Tibial artery (tissue), 4 donors: ENCODE measurements at regions not wholly inside any gene's neighbourhood (a gene's known extent, or its start where the extent isn't known, plus 50 kb on each side); places are given as distances from the start of the nearest gene placed in this dataset.

ENCODE experiments used
- DNase-seq, 2 donors: peaks; one replicate each; pipeline ENCODE4 v3.0.0-alpha.2; 2019
- H3K27ac ChIP-seq, 2 donors: fragments of 200-600 bp; sonication (generic) in 1 of 2; 1 replicate in 1 of 2; 2 replicates in 1 of 2; pipeline ENCODE4 v1.5.1; 2018 to 2019; ENCODE audit warnings: mild to moderate bottlenecking in 1 of 2
- H3K27me3 ChIP-seq, 2 donors: fragments of 200-600 bp; sonication (generic) in 1 of 2; one replicate each; pipeline versions ENCODE4 v1.5.1 to v1.6.0; 2016 to 2019
- H3K36me3 ChIP-seq, 3 donors: fragments of 200-600 bp; sonication (generic) in 2 of 3; one replicate each; pipeline ENCODE4 v1.5.1; 2016 to 2019; ENCODE audit warnings: mild to moderate bottlenecking in 2 of 3
- H3K4me1 ChIP-seq, 4 donors: fragments of 200-600 bp; sonication (generic) in 2 of 4; 1 replicate in 3 of 4; 2 replicates in 1 of 4; pipeline ENCODE4 v1.5.1; 2016 to 2019
- H3K4me3 ChIP-seq, 2 donors: fragments of 200-600 bp; sonication (generic) in 1 of 2; 1 replicate in 1 of 2; 2 replicates in 1 of 2; pipeline ENCODE4 v1.5.1; 2018 to 2019; ENCODE audit warnings: mild to moderate bottlenecking in 2 of 2
- H3K9me3 ChIP-seq, 3 donors: fragments of 200-600 bp; sonication (generic) in 1 of 3; one replicate each; pipeline ENCODE4 v1.5.1; 2016 to 2019
- CTCF ChIP-seq, 2 experiments: fragments of 200-600 bp in 1 of 2; fragments of 450-650 bp in 1 of 2; IDR thresholded peaks; one replicate each; pipeline ENCODE4 v1.5.1; 2017 to 2019; ENCODE audit warnings: antibody characterized with exemption in 2 of 2, mild to moderate bottlenecking in 1 of 2, moderate library complexity in 1 of 2
- intact Hi-C: fragments of 100-400 bp; cut with DNase I; formaldehyde crosslinking; loops from one replicate; pipeline ENCODE4 v1.15.0; 2023; ENCODE audit warnings: low total_unique reads

DNA sequence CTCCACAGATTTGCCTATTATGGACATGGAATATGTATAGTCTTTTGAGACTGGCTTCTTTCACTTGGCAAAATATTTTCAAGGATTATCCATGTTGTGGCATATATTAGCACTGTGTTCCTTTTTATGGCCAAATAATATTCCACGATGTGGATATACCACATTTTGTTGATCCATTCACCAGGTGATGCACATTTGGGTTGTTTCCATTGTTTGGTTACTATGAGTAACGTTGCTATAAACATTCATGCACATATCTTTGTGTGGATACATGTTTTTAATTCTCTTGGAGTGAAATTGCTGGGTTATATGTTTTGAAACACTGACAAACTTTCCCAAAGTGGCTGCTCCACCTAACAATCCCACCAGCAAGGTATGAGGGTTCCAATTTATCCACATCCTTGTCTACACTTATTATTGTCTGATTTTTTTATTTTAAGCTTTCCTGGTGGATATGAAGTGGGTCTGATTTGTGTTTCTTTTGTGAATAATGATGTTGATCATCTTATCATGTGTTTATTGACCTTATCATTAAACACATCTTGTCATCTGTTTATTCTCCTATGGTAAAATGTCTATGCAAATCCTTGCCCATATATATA lies 116.2 kb upstream of the FRMD6 start:
- no peak for TF ChIP-seq CTCF (IDR thresholded peaks at IDR 0.05)
- DNase-seq, result no peak
- no peaks in the 10 kb centered on the region for H3K27me3 ChIP-seq
- H3K4me3 ChIP-seq, result no peak overlapping the region
- H3K9me3 ChIP-seq, result no peaks in the 10 kb centered on the region
- intact Hi-C loops, result no loop called here
- no peaks in the 10 kb centered on the region for H3K36me3 ChIP-seq
- no peak overlapping the region for H3K27ac ChIP-seq
- H3K4me1 ChIP-seq, result peaks cover 0 to 12% (median 8%) of the 10 kb centered on the region in 4 donors

- H3K4me1 ChIP-seq, result peaks cover 0 to 12% (median 8%) of the 10 kb centered on the region in 4 donors
- no peak overlapping the region for H3K4me3 ChIP-seq
- TF ChIP-seq CTCF (IDR thresholded peaks at IDR 0.05), result no peak
- no peaks in the 10 kb centered on the region for H3K9me3 ChIP-seq
- no peak for DNase-seq
- no peaks in the 10 kb centered on the region for H3K27me3 ChIP-seq
- no peak overlapping the region for H3K27ac ChIP-seq
- no peaks in the 10 kb centered on the region for H3K36me3 ChIP-seq
- intact Hi-C loops, result no loop called here
These were observed 112.7 kb upstream of the FRMD6 start for GRCh38 chr14:51538973-51539372.

DNA sequence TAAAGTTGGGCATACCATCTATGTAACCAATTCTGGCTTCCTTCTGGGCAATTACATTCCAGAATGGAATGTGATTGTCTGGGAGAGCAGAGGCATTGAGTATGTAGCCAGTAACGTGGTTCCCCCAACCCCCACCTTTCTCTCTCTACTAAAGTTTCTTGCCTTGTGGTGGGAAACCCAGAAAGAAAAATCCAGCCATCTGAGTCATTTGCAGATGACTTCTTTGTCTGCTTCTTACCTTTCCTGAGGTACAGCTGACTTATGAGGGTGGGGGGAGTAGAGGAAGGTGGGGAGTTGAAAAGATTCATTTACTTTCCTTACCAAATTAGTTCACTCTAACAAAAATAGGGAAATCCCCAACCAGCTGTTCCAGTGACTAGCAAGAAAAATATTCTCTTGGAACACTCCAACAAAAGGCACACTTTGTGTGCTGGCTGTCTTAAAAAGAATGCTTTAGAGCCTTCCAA lies 112.1 kb upstream of the FRMD6 start:
- no peak for TF ChIP-seq CTCF (IDR thresholded peaks at IDR 0.05)
- Histone ChIP-seq H3K9me3 (no peaks in the 10 kb centered on the region), H3K27ac (no peak overlapping the region), H3K4me1 (peaks cover 0 to 12% (median 8%) of the 10 kb centered on the region in 4 donors), H3K4me3 (no peak overlapping the region), H3K27me3 (no peaks in the 10 kb centered on the region), H3K36me3 (no peaks in the 10 kb centered on the region)
- DNase-seq, result no peak
- intact Hi-C loops, result loop anchor here (10.0 kb wide), 1 partner anchor 105 kb away; no protein-coding TSS in a partner anchor

DNA sequence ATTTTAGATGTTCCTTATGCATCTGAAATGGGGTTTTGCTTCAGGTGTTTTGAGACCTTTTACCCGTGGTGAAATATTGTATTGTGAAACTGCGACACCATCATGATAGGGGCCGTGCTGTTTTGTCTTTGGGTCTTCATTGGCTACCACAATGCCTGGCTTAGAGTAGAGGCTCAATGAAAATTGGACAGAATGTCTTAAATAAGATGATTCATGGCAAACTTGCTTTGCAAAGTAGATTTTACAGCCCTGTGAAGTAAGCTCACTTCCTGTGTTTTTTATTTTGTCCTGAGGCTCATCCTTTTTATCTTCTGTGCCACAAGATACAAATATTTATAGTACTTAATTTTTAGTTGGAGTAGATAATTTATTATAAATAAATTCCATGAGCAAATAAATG lies 111.3 kb upstream of the FRMD6 start:
- intact Hi-C loops, result loop anchor here (10.0 kb wide), 1 partner anchor 104 kb away; no protein-coding TSS in a partner anchor
- H3K4me3 ChIP-seq, result no peak overlapping the region
- no peaks in the 10 kb centered on the region for H3K27me3 ChIP-seq
- TF ChIP-seq CTCF (IDR thresholded peaks at IDR 0.05), result no peak
- DNase-seq, result no peak
- H3K4me1 ChIP-seq, result peaks cover 0 to 12% (median 8%) of the 10 kb centered on the region in 4 donors
- H3K9me3 ChIP-seq, result no peaks in the 10 kb centered on the region
- H3K27ac ChIP-seq, result no peak overlapping the region
- no peaks in the 10 kb centered on the region for H3K36me3 ChIP-seq

- H3K4me1 ChIP-seq, result peaks cover 0 to 26% (median 20%) of the 10 kb centered on the region in 4 donors
- H3K27ac ChIP-seq, result no peak overlapping the region
- no peaks in the 10 kb centered on the region for H3K27me3 ChIP-seq
- H3K9me3 ChIP-seq, result no peaks in the 10 kb centered on the region
- no peak for DNase-seq
- H3K4me3 ChIP-seq, result no peak overlapping the region
- no peak for TF ChIP-seq CTCF (IDR thresholded peaks at IDR 0.05)
- intact Hi-C loops, result loop anchor here (10.0 kb wide), 1 partner anchor 100 kb away; no protein-coding TSS in a partner anchor
- H3K36me3 ChIP-seq, result no peaks in the 10 kb centered on the region
These were observed 107.2 kb upstream of the FRMD6 start for GRCh38 chr14:51544471-51544870.
